ENCODE measurements at regions not wholly inside any gene's neighbourhood (a gene's known extent, or its start where the extent isn't known, plus 50 kb on each side); places are given as distances from the start of the nearest gene placed in this dataset.
"Not testable (repeated sequence)": the region's sequence is repeated elsewhere in the genome, so short reads cannot be mapped to it uniquely, and the experiment has no call there.

- H3K27me3 ChIP-seq (replicated peaks), result no peaks in the 10 kb centered on the region
- H3K4me3 ChIP-seq (ENCODE audit: low read depth, low read length), result no peak overlapping the region
- no peak overlapping the region for H3K27ac ChIP-seq
- DNase-seq, result no peak
- no peak for TF ChIP-seq CTCF (IDR thresholded peaks at IDR 0.05; ENCODE audit: low read depth, low read length, missing control alignments)
- no peaks in the 10 kb centered on the region for H3K36me3 ChIP-seq (replicated peaks)
- in situ Hi-C loops (cut with HindIII; ENCODE audit: low pct_ligation_motif_present, low sequenced_read_pairs), result no loop called here
Observed at GRCh38 chr6:137283080-137283479, 63.9 kb upstream of the IFNGR1 start.

GRCh38 chr6:137282254-137282653 lies 63.1 kb upstream of the IFNGR1 start:
- in situ Hi-C loops (cut with HindIII; ENCODE audit: low pct_ligation_motif_present, low sequenced_read_pairs), result no loop called here
- Histone ChIP-seq H3K4me3 (ENCODE audit: low read depth, low read length) (no peak overlapping the region), H3K36me3 (replicated peaks) (no peaks in the 10 kb centered on the region), H3K27ac (no peak overlapping the region), H3K27me3 (replicated peaks) (no peaks in the 10 kb centered on the region)
- DNase-seq, result no peak
- TF ChIP-seq CTCF (IDR thresholded peaks at IDR 0.05; ENCODE audit: low read depth, low read length, missing control alignments), result no peak

- H3K27ac ChIP-seq; in situ Hi-C loops (cut with HindIII; ENCODE audit: low pct_ligation_motif_present, low sequenced_read_pairs): not testable (repeated sequence)
Observed at GRCh38 chr6:137279279-137279678, 60.1 kb upstream of the IFNGR1 start.

GRCh38 chr6:137277971-137278637 lies 58.9 kb upstream of the IFNGR1 start:
- no peak overlapping the region for H3K4me3 ChIP-seq (ENCODE audit: low read depth, low read length)
- in situ Hi-C loops (cut with HindIII; ENCODE audit: low pct_ligation_motif_present, low sequenced_read_pairs), result no loop called here
- H3K27me3 ChIP-seq (replicated peaks), result no peaks in the 10 kb centered on the region
- peak; percentile 90 for DNase-seq
- peak overlapping the region; percentile 5 for H3K27ac ChIP-seq
- no peak for TF ChIP-seq CTCF (IDR thresholded peaks at IDR 0.05; ENCODE audit: low read depth, low read length, missing control alignments)
- H3K36me3 ChIP-seq (replicated peaks), result no peaks in the 10 kb centered on the region

More at GRCh38 chr6:137279279-137279678, 60.1 kb upstream of the IFNGR1 start:
- not testable (repeated sequence) for DNase-seq; H3K4me3 ChIP-seq (ENCODE audit: low read depth, low read length); H3K36me3 ChIP-seq (replicated peaks); H3K27me3 ChIP-seq (replicated peaks)

GRCh38 chr6:137272403-137272802 lies 53.2 kb upstream of the IFNGR1 start:
- no peak for TF ChIP-seq CTCF (IDR thresholded peaks at IDR 0.05; ENCODE audit: low read depth, low read length, missing control alignments)
- DNase-seq, result no peak
- H3K36me3 ChIP-seq (replicated peaks), result no peaks in the 10 kb centered on the region
- peaks cover 2% of the 10 kb centered on the region for H3K27me3 ChIP-seq (replicated peaks)
- in situ Hi-C loops (cut with HindIII; ENCODE audit: low pct_ligation_motif_present, low sequenced_read_pairs), result no loop called here
- no peak overlapping the region for H3K4me3 ChIP-seq (ENCODE audit: low read depth, low read length)
- H3K27ac ChIP-seq, result no peak overlapping the region

- peak; percentile 24 for DNase-seq
- TF ChIP-seq CTCF (IDR thresholded peaks at IDR 0.05; ENCODE audit: low read depth, low read length, missing control alignments), result peak; percentile 79
- Histone ChIP-seq H3K4me3 (ENCODE audit: low read depth, low read length) (no peak overlapping the region), H3K27me3 (replicated peaks) (peaks cover 2% of the 10 kb centered on the region), H3K27ac (no peak overlapping the region), H3K36me3 (replicated peaks) (no peaks in the 10 kb centered on the region)
- in situ Hi-C loops (cut with HindIII; ENCODE audit: low pct_ligation_motif_present, low sequenced_read_pairs), result no loop called here
Observed at GRCh38 chr6:137271245-137272183, 52.3 kb upstream of the IFNGR1 start.

All from brain microvascular endothelial cell (primary cell).